ENCODE measurements at regions not wholly inside any gene's neighbourhood (a gene's known extent, or its start where the extent isn't known, plus 50 kb on each side); places are given as distances from the start of the nearest gene placed in this dataset.

DNA sequence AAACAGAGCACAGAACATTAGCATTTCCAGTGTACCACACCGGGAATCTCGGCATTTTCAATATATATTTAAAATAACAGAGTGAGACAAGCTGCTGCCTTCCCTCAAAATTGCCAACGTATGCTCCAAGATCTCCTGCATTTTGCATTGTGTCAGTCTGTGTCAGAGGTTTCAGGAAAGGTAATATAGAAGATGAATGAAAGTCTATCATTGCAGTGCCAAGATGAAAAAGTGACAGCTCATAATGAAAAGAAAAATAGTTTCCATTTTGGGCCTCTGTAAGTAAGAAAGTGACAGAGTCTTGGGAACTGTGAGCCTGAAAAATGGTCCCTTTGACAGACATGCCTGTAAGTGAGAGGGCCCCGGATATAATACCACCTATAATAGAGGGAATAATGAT, 297.8 kb upstream of the PIK3C3 start:
- TF ChIP-seq, protein P1, sequence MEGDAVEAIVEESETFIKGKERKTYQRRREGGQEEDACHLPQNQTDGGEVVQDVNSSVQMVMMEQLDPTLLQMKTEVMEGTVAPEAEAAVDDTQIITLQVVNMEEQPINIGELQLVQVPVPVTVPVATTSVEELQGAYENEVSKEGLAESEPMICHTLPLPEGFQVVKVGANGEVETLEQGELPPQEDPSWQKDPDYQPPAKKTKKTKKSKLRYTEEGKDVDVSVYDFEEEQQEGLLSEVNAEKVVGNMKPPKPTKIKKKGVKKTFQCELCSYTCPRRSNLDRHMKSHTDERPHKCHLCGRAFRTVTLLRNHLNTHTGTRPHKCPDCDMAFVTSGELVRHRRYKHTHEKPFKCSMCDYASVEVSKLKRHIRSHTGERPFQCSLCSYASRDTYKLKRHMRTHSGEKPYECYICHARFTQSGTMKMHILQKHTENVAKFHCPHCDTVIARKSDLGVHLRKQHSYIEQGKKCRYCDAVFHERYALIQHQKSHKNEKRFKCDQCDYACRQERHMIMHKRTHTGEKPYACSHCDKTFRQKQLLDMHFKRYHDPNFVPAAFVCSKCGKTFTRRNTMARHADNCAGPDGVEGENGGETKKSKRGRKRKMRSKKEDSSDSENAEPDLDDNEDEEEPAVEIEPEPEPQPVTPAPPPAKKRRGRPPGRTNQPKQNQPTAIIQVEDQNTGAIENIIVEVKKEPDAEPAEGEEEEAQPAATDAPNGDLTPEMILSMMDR (IDR thresholded peaks at IDR 0.05; ENCODE audit: insufficient read depth, low read depth, low read length): no peak
- TF ChIP-seq EZH2 (IDR thresholded peaks at IDR 0.05; ENCODE audit: insufficient read depth, low read length): no peak
